HepG2 (cell line): ENCODE measurements at regions not wholly inside any gene's neighbourhood (a gene's known extent, or its start where the extent isn't known, plus 50 kb on each side); places are given as distances from the start of the nearest gene placed in this dataset.

ENCODE experiments used
- CAMTA2 ChIP-seq: sonication (generic); formaldehyde crosslinking; IDR thresholded peaks from 2 replicates; pipeline ENCODE4 v1.4.0; 2020; ENCODE audit warnings: mild to moderate bottlenecking, missing genetic modification reagents, borderline replicate concordance
- CBX5 ChIP-seq: sonication (generic); formaldehyde crosslinking; IDR thresholded peaks from 2 replicates; pipeline ENCODE4 v1.4.0; 2020; ENCODE audit warnings: missing genetic modification reagents, borderline replicate concordance
- CHD2 ChIP-seq: IDR thresholded peaks from 2 replicates; pipeline ENCODE4 v1.6.1; 2011; ENCODE audit warnings: low read depth, low read length, improper control_type of control experiment
- HCFC1 ChIP-seq: fragments of 150-350 bp; IDR thresholded peaks from 2 replicates; pipeline ENCODE4 v1.6.1; 2014; ENCODE audit warnings: low read depth, low read length
- MXI1 ChIP-seq: IDR thresholded peaks from 3 replicates; pipeline ENCODE4 v1.6.1; 2012; ENCODE audit warnings: low read depth, low read length, inconsistent platforms, borderline replicate concordance
- NR3C1 ChIP-seq: sonication (generic); formaldehyde crosslinking; IDR thresholded peaks from 2 replicates; pipeline ENCODE4 v1.4.0; 2020; ENCODE audit warnings: missing genetic modification reagents
- RFX5 ChIP-seq: IDR thresholded peaks from 2 replicates; pipeline ENCODE4 v1.6.1; 2011; ENCODE audit warnings: low read depth, low read length, improper control_type of control experiment
- THAP8 ChIP-seq: sonication (generic); formaldehyde crosslinking; IDR thresholded peaks from 2 replicates; pipeline ENCODE4 v1.5.1; 2020; ENCODE audit warnings: missing genetic modification reagents, mild to moderate bottlenecking, borderline replicate concordance
- YEATS4 ChIP-seq: sonication (generic); formaldehyde crosslinking; IDR thresholded peaks from 2 replicates; pipeline ENCODE4 v1.4.0; 2020; ENCODE audit warnings: missing genetic modification reagents, borderline replicate concordance
- ZC3H4 ChIP-seq: sonication (generic); formaldehyde crosslinking; IDR thresholded peaks from 2 replicates; pipeline ENCODE4 v1.4.0; 2020; ENCODE audit warnings: missing genetic modification reagents, borderline replicate concordance
- ZMYM3 ChIP-seq: sonication (generic); formaldehyde crosslinking; IDR thresholded peaks from 2 replicates; pipeline ENCODE4 v1.5.1; 2020; ENCODE audit warnings: mild to moderate bottlenecking, missing genetic modification reagents
- ZNF354B ChIP-seq: sonication (generic); formaldehyde crosslinking; IDR thresholded peaks from 2 replicates; pipeline ENCODE4 v1.8.0; 2022; ENCODE audit warnings: mild to moderate bottlenecking, missing genetic modification reagents
- ZNF567 ChIP-seq: sonication (generic); formaldehyde crosslinking; IDR thresholded peaks from 2 replicates; pipeline ENCODE4 v1.8.1; 2023; ENCODE audit warnings: mild to moderate bottlenecking, missing genetic modification reagents, borderline replicate concordance
- ZNF607 ChIP-seq: sonication (generic); formaldehyde crosslinking; IDR thresholded peaks from 2 replicates; pipeline ENCODE4 v1.5.1; 2020; ENCODE audit warnings: missing genetic modification reagents, mild to moderate bottlenecking, borderline replicate concordance
- TF ChIP-seq, protein P1 (sequence below): sonication (generic); formaldehyde crosslinking; IDR thresholded peaks from 2 replicates; pipeline ENCODE4 v1.5.1; 2020; ENCODE audit warnings: mild to moderate bottlenecking, missing genetic modification reagents
- TF ChIP-seq, protein P2 (sequence below): sonication (generic); formaldehyde crosslinking; IDR thresholded peaks from 2 replicates; pipeline ENCODE4 v1.4.0; 2020; ENCODE audit warnings: missing genetic modification reagents
- TF ChIP-seq, protein P3 (sequence below): sonication (generic); formaldehyde crosslinking; IDR thresholded peaks from 2 replicates; pipeline ENCODE4 v1.5.0; 2020; ENCODE audit warnings: missing genetic modification reagents
- TF ChIP-seq, protein P4 (sequence below): sonication (generic); formaldehyde crosslinking; IDR thresholded peaks from 2 replicates; pipeline ENCODE4 v1.4.0; 2020; ENCODE audit warnings: low read depth, mild to moderate bottlenecking, missing genetic modification reagents
- TF ChIP-seq, protein P5 (sequence below): sonication (generic); formaldehyde crosslinking; IDR thresholded peaks from 2 replicates; pipeline ENCODE4 v1.9.0; 2021; ENCODE audit warnings: missing genetic modification reagents, mild to moderate bottlenecking, borderline replicate concordance

DNA sequence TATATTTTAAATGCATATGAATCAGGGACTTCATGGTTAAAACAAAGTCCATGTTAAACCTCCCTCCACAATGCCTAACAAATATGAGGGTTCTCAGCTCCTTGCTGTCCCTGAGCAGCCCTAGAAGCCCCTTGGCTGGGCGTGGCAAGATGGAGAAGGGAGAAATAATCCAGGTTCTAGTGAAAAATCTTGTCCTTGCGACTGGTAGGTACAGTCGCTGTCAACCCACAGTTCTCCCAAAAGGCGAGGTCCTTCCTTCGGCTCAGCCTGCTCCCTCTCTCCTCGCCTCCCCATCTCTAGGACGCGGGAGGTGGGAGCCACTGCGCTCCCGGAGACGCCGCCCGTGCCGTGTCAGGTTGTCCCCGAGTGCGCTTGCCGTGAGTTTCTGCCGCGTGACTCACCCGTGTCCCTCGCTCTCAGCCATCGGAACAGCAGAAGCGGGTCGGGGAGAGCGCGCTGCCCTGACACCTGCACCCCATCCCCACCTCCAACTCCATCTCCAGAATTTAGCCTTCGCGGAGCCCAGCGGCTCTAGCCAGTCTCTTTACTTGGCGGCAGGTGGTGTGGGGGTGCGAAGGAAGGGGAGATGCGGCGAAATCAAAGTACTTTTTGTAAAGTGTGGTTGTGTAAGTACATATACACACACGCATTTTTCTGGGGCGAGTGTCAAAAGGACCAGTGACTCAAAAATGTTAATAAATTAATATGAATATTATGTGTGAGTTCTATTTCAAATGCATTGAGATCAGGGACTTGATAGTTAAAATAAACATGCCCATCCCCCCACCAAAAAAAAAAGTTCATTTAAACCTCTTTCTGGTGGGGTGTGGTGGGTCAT lies 65.1 kb upstream of the TMEM17 start (continued):
- TF ChIP-seq, protein P1, sequence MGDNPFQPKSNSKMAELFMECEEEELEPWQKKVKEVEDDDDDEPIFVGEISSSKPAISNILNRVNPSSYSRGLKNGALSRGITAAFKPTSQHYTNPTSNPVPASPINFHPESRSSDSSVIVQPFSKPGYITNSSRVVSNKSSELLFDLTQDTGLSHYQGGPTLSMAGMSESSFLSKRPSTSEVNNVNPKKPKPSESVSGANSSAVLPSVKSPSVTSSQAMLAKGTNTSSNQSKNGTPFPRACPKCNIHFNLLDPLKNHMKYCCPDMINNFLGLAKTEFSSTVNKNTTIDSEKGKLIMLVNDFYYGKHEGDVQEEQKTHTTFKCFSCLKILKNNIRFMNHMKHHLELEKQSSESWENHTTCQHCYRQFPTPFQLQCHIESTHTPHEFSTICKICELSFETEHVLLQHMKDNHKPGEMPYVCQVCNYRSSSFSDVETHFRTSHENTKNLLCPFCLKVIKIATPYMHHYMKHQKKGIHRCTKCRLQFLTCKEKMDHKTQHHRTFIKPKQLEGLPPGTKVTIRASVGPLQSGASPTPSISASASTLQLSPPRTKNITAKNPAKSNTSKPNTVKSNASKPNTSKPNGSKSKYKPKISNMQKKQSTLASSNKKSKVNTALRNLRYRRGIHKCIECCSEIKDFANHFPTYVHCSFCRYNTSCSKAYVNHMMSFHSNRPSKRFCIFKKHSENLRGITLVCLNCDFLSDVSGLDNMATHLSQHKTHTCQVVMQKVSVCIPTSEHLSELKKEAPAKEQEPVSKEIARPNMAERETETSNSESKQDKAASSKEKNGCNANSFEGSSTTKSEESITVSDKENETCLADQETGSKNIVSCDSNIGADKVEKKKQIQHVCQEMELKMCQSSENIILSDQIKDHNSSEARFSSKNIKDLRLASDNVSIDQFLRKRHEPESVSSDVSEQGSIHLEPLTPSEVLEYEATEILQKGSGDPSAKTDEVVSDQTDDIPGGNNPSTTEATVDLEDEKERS (CRISPR knock-in tag): no peak
- TF ChIP-seq CAMTA2 (no peak), ZMYM3 (CRISPR knock-in tag) (no peak; the same call in 1 of the 2 replicates), ZNF567 (CRISPR knock-in tag) (no peak), NR3C1 (CRISPR knock-in tag) (no peak), MXI1 (no peak), HCFC1 (no peak), CHD2 (no peak), ZNF354B (no peak), RFX5 (no peak), ZC3H4 (CRISPR knock-in tag) (peak; percentile 86; the same call in 1 of the 2 replicates), THAP8 (CRISPR knock-in tag) (no peak), ZNF607 (CRISPR knock-in tag) (no peak), CBX5 (CRISPR knock-in tag) (peak; percentile 12; the same call in 1 of the 2 replicates), YEATS4 (CRISPR knock-in tag) (no peak)
- TF ChIP-seq, protein P2, sequence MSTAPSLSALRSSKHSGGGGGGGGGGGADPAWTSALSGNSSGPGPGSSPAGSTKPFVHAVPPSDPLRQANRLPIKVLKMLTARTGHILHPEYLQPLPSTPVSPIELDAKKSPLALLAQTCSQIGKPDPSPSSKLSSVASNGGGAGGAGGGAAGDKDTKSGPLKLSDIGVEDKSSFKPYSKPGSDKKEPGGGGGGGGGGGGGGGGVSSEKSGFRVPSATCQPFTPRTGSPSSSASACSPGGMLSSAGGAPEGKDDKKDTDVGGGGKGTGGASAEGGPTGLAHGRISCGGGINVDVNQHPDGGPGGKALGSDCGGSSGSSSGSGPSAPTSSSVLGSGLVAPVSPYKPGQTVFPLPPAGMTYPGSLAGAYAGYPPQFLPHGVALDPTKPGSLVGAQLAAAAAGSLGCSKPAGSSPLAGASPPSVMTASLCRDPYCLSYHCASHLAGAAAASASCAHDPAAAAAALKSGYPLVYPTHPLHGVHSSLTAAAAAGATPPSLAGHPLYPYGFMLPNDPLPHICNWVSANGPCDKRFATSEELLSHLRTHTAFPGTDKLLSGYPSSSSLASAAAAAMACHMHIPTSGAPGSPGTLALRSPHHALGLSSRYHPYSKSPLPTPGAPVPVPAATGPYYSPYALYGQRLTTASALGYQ (CRISPR knock-in tag): no peak
- TF ChIP-seq, protein P3, sequence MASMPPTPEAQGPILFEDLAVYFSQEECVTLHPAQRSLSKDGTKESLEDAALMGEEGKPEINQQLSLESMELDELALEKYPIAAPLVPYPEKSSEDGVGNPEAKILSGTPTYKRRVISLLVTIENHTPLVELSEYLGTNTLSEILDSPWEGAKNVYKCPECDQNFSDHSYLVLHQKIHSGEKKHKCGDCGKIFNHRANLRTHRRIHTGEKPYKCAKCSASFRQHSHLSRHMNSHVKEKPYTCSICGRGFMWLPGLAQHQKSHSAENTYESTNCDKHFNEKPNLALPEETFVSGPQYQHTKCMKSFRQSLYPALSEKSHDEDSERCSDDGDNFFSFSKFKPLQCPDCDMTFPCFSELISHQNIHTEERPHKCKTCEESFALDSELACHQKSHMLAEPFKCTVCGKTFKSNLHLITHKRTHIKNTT (CRISPR knock-in tag): no peak
- TF ChIP-seq, protein P4, sequence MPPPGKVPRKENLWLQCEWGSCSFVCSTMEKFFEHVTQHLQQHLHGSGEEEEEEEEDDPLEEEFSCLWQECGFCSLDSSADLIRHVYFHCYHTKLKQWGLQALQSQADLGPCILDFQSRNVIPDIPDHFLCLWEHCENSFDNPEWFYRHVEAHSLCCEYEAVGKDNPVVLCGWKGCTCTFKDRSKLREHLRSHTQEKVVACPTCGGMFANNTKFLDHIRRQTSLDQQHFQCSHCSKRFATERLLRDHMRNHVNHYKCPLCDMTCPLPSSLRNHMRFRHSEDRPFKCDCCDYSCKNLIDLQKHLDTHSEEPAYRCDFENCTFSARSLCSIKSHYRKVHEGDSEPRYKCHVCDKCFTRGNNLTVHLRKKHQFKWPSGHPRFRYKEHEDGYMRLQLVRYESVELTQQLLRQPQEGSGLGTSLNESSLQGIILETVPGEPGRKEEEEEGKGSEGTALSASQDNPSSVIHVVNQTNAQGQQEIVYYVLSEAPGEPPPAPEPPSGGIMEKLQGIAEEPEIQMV: no peak
- TF ChIP-seq, protein P5, sequence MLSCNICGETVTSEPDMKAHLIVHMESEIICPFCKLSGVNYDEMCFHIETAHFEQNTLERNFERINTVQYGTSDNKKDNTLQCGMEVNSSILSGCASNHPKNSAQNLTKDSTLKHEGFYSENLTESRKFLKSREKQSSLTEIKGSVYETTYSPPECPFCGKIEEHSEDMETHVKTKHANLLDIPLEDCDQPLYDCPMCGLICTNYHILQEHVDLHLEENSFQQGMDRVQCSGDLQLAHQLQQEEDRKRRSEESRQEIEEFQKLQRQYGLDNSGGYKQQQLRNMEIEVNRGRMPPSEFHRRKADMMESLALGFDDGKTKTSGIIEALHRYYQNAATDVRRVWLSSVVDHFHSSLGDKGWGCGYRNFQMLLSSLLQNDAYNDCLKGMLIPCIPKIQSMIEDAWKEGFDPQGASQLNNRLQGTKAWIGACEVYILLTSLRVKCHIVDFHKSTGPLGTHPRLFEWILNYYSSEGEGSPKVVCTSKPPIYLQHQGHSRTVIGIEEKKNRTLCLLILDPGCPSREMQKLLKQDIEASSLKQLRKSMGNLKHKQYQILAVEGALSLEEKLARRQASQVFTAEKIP: no peak
